ENCODE measurements at regions not wholly inside any gene's neighbourhood (a gene's known extent, or its start where the extent isn't known, plus 50 kb on each side); places are given as distances from the start of the nearest gene placed in this dataset.

DNA sequence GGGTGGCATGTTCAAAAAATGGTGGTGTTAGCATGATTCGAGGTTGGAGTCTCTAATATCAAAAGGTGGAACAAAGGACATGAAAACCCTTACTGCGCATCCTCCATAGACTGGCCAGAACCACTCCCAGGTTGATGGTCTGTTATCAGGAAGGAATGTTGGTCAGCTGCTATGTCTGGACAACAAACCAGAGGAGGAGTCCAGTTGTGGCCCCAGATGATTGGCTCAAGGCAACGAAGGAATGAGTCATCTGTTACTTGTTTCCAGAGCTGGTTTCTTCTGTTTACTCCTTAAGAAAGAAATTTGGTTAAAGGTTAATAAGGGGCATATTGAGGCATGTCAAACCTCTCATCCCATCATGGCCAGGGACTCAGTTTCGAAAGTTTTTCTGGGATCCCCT lies 56.8 kb upstream of the GRIA4 start:
- DNase-seq, result no peak

GRCh38 chr11:105548359-105548758 lies 61.5 kb upstream of the GRIA4 start:
- DNase-seq, result no peak

GRCh38 chr11:105538588-105538987 lies 71.3 kb upstream of the GRIA4 start:
- no peak for DNase-seq

DNA sequence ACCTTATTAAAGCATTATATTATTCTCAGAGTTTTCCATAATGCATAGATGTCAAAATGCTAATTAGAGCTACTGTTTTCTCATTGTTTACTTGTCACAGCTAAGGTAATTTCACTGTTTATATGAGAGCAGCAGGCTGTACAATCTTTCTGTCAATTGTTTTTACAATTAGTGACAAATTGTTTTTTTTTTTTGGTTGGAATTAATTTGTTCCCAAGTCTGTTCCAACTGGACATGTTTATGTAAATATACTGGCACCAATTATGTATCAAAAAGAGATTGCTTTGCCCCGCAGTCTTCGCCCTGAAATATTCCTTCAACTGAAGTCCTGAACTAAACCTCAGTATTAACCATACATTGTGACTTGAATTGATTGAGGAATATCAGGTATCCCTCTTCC lies 72.3 kb upstream of the GRIA4 start:
- DNase-seq, result no peak

DNA sequence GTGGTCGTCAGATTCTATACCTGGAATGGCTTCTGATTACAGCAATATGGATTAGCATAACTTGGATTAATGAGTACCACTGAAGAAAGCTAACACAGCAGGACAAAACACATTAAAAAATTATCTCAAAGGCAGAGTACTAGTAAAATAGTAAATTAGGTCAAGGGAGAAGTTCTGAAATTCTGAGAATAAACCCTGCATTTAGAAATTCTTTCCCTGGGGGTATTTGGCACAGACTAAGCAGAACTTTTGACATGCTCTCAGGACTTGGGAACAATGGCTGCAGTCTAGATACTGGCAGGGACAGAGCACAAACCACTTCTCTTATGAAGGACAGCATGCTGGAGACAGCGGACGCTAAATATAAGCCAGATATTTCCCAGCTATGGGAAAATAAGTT lies 85.6 kb upstream of the GRIA4 start:
- no peak for DNase-seq

GRCh38 chr11:105520706-105521345 lies 89.0 kb upstream of the GRIA4 start:
- DNase-seq, result no peak

DNA sequence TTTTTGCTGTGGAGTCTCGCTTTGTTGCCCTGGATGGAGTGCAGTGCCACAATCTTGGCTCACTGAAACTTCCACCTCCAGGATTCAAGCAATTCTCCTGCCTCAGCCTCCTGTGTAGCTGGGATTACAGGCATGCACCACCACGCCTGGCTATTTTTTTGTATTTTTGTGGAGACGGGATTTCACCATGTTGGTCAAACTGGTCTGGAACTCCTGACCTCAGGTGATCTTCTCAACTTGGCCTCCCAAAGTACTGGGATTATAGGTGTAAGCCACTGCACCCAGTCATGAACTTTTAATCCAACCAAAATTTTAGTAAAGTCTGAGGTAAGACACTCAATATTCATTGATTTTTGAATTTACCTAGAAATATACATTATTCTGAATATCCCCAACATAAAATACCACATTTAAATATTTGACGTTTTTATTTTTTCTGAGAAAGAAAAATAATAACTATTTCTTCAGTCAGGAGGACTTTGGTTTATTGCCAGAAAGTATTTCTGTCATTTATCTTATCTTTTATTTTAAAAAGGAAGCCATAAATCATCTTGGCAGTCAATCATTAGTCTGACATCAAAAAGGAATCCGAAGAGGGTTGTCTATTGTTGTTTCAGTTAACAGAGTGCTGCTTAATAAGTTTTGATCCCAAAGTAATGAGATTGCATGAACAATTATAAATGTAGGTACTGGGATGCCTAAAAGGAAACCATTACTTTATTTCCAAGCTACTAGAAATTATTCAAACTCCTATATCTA lies 102.2 kb upstream of the GRIA4 start:
- no peak for DNase-seq

- no peak for DNase-seq
Observed at GRCh38 chr11:105492010-105492409, 117.9 kb upstream of the GRIA4 start.

GRCh38 chr11:105491394-105491793 lies 118.5 kb upstream of the GRIA4 start:
- DNase-seq, result no peak

GRCh38 chr11:105490333-105490732 lies 119.5 kb upstream of the GRIA4 start:
- DNase-seq, result no peak

DNA sequence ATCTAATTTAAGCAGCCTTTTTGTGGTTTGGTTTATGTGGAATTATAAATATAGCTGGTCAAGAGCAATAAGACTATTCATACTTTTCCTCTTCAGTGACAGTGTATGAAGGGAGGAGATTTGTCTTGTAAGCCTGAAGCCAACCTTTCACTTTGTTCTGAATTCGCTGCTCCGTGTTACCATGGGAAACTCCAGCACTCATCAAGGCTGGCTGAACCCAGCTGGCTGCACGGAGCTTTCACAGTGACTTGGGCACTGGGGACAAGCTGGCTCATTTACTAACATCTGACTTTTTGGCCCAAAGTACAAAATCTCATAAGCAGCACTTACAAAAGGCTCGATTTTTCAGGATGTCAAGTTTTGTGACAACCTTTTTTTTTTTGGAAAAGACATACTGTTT lies 120.4 kb upstream of the GRIA4 start:
- DNase-seq, result no peak

DNA sequence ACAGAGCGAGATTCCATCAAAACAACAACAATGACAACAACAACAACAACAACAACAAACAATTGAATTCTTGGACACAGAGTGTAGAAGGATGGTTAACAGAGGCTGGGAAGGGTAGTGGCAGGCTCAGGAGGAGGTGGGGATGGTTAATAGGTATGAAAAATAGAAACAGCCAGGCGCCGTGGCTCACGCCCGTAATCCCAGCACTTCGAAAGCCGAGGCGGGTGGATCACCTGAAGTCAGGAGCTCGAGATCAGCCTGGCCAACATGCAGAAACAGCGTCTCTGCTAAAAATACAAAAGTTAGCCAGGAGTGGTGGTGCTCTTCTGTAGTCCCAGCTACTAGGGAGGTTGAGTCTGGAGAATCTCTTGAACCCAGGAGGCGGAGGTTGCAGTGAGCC lies 122.9 kb upstream of the GRIA4 start:
- DNase-seq, result no peak

- DNase-seq, result no peak
Observed at GRCh38 chr11:105469931-105470330, 139.9 kb upstream of the GRIA4 start.

DNA sequence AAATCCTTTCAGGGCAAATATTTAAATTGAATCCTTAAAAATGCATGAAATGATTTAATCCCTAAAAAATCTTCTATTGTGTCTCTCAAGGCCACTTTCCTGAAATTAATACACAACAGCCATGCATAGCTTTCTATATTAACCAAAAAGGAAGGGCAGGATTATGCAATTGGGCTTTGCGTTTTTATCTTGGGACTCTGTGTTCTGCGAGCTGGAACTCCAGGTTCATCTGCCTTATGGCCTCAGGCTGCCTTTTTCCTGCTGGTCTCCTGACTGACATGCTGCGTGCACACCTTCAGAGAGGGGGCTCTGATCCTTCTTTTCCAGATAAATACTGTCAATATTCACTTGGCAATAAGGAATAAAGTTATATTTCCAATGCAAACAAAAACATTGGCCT lies 141.7 kb upstream of the GRIA4 start:
- DNase-seq, result no peak

DNA sequence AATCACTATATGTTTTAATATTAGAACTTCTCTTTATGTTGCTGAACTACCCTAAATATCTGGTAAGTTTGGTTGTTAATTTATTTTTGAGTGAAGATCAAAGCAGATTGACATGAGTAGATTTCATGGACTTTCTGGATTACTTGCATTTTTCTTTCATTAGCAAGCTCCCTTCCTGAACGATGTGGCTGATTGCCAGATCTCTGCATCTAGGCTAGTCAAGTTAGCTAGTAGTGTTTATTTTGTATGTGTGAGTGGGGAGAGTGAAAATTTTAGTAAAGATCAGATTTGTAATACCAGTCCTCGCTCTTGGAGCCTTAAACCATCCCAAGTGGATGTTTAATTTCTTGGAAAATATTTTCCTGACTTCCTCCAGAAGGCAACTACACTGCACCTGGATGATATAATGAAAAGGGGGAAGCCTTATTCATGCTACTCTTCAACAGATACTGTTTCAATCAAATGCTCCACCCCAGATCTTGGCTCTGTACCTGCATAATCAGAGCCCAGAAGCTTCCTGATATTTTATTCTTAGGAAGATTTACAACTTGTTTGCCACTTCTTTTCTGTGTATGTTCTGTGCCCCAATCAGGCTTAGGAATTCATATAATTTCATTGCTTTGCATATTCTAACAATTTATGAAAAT lies 143.2 kb upstream of the GRIA4 start:
- DNase-seq, result no peak

- no peak for DNase-seq
Observed at GRCh38 chr11:105458071-105458470, 151.8 kb upstream of the GRIA4 start.

- DNase-seq, result no peak
Observed at GRCh38 chr11:105456950-105457349, 152.9 kb upstream of the GRIA4 start.

DNA sequence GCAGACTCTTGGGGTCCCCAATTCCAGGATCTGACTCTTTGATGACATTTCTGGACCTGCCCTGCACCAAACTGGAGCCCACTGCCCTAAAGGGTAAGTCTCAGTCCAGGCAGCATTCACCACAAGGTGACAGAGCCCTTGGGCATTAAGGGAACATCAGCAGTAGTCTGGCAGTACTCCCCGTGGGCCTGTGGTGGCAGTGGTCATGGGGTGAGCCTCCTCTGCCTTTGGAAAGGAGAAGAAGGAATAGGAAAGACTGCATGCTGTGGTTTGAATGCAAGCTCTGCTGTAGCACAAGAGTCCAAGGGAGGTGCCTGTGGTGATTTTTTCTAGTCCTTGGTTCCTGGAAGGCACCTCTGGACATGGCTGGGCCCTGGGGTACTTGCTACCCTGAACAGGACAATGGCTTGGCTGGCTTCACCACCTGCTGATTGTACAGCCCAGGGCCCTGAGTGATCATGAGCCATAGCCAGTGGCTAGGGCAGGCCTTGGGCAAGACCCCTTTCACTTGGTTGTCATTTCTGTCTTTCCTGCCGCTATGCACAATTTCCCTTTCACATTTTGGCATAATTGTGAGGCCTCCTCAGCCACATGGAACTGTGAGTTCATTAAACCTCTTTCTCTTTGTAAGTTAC lies 160.7 kb upstream of the GRIA4 start:
- no peak for DNase-seq

DNA sequence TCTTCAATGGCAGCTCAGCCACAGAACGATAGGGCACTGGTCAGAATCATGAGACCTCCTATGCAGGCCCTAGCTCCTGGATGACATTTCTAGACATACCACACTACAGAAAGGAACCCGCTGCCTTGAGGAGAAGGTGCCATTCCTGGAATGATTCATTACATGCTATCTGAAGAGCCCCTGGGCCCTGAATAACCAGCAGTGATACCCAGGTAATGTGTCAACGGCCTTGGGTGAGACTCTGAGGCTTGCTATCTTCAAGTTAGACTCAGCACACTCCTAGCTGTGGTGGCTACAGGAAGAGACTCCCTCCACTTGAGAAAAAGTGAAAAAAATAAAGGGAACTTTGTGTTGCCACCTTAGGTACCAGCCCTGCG lies 161.2 kb upstream of the GRIA4 start:
- no peak for DNase-seq

- DNase-seq, result no peak
Observed at GRCh38 chr11:105447936-105448702, 161.8 kb upstream of the GRIA4 start.

GRCh38 chr11:105443623-105444022 lies 166.2 kb upstream of the GRIA4 start:
- DNase-seq, result no peak

DNA sequence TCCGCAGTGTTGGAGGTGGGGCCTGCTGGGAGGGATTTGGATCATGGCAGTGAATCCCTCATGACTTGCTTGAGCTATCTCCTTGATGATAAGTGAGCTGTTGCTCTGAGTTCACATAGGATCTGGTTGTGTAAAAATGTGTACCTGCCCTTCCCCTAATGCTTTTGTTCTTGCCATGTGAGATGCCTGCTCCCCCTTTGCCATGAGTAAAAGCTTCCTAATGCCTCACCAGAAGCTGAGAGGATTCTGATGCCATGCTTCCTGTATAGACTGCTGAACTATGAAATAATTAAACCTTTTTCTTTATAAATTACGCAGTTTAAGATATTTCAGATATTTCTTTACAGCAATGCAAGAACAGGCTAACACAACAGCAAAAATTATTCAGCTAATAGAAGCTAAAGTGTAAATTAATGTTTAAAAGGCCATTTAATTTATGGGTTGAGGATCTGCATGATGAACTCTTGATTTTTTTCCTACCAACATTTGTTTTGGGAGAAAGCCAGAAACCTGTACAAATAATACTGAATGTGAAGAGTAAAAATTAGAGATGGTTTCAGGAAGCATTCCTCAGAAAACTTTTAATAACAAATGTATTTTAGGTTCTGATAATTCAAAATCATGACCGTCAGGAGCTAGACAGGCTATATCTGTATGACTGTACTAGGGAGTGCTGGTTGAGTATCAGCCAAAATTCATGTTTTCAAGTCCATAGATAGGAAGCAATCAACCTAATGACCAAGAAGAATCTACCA lies 177.5 kb upstream of the GRIA4 start:
- DNase-seq, result no peak

Measured in AML-193 (cell line).